ENCODE measurements at regions not wholly inside any gene's neighbourhood (a gene's known extent, or its start where the extent isn't known, plus 50 kb on each side); places are given as distances from the start of the nearest gene placed in this dataset.

- DNase-seq (ENCODE audit: low read depth): no peak
- H3K4me3 ChIP-seq (ENCODE audit: low read depth, low read length): no peak overlapping the region
- no peak for FAIRE-seq
- TF ChIP-seq CTCF (IDR thresholded peaks at IDR 0.05; ENCODE audit: insufficient read depth, low read length, severe bottlenecking): no peak
- no peaks in the 10 kb centered on the region for H3K27me3 ChIP-seq (ENCODE audit: control insufficient read depth, insufficient read depth, low read length)
- no peaks in the 10 kb centered on the region for H3K36me3 ChIP-seq (ENCODE audit: control insufficient read depth, insufficient read depth, low read length)
These were observed 274.7 kb downstream of the HAUS1 start for GRCh38 chr18:46378864-46379207.

- no peak for TF ChIP-seq CTCF (IDR thresholded peaks at IDR 0.05; ENCODE audit: insufficient read depth, low read length, severe bottlenecking)
- Histone ChIP-seq H3K36me3 (ENCODE audit: control insufficient read depth, insufficient read depth, low read length) (no peaks in the 10 kb centered on the region), H3K4me3 (ENCODE audit: low read depth, low read length) (no peak overlapping the region), H3K27me3 (ENCODE audit: control insufficient read depth, insufficient read depth, low read length) (no peaks in the 10 kb centered on the region)
- DNase-seq (ENCODE audit: low read depth): no peak
- FAIRE-seq: peak; percentile 36
These were observed 275.3 kb downstream of the HAUS1 start for GRCh38 chr18:46379323-46379950.

- TF ChIP-seq CTCF (IDR thresholded peaks at IDR 0.05; ENCODE audit: insufficient read depth, low read length, severe bottlenecking): no peak
- FAIRE-seq: no peak
- H3K4me3 ChIP-seq (ENCODE audit: low read depth, low read length): no peak overlapping the region
- no peak for DNase-seq (ENCODE audit: low read depth)
- H3K27me3 ChIP-seq (ENCODE audit: control insufficient read depth, insufficient read depth, low read length): no peaks in the 10 kb centered on the region
- H3K36me3 ChIP-seq (ENCODE audit: control insufficient read depth, insufficient read depth, low read length): no peaks in the 10 kb centered on the region
These were observed 271.9 kb downstream of the LOXHD1 start for GRCh38 chr18:46385124-46385523.

GRCh38 chr18:46386788-46387187, 270.2 kb downstream of the LOXHD1 start:
- H3K4me3 ChIP-seq (ENCODE audit: low read depth, low read length): no peak overlapping the region
- no peak for FAIRE-seq
- TF ChIP-seq CTCF (IDR thresholded peaks at IDR 0.05; ENCODE audit: insufficient read depth, low read length, severe bottlenecking): no peak
- peak; percentile 10 for DNase-seq (ENCODE audit: low read depth)
- no peaks in the 10 kb centered on the region for H3K27me3 ChIP-seq (ENCODE audit: control insufficient read depth, insufficient read depth, low read length)
- no peaks in the 10 kb centered on the region for H3K36me3 ChIP-seq (ENCODE audit: control insufficient read depth, insufficient read depth, low read length)

- FAIRE-seq: no peak
- peak; percentile 95 for DNase-seq (ENCODE audit: low read depth)
These were observed 269.4 kb downstream of the LOXHD1 start for GRCh38 chr18:46387441-46388131.

More at GRCh38 chr18:46387441-46388131, 269.4 kb downstream of the LOXHD1 start:
- TF ChIP-seq CTCF (IDR thresholded peaks at IDR 0.05; ENCODE audit: insufficient read depth, low read length, severe bottlenecking): no peak
- no peak overlapping the region for H3K4me3 ChIP-seq (ENCODE audit: low read depth, low read length)
- H3K27me3 ChIP-seq (ENCODE audit: control insufficient read depth, insufficient read depth, low read length): no peaks in the 10 kb centered on the region
- no peaks in the 10 kb centered on the region for H3K36me3 ChIP-seq (ENCODE audit: control insufficient read depth, insufficient read depth, low read length)
